Left hindlimb (tissue), 1 donor: ENCODE measurements at regions not wholly inside any gene's neighbourhood (a gene's known extent, or its start where the extent isn't known, plus 50 kb on each side); places are given as distances from the start of the nearest gene placed in this dataset.
A peak's percentile ranks its signal among the peaks of the same experiment; 100 is the strongest.

Source experiments
- DNase-seq: peaks from one replicate; pipeline ENCODE4 v3.0.0-alpha.2; 2018

DNA sequence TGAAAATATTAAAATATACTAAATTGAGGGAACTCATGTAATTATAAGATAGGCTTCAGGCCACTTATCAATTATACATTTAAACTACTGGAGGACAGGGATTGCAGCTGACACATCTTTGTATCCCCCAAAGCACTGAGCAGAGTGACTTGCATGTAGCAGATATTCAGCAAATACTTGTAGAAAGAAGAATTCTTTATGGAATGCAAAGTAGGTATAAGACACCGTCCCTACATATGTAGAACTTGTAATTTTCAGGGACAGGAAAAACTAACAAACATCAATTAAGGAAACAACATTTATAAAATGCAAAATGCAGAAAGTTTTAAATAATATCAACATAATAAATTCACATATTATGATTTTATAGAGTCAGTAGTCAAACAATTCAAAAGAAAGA, 719.2 kb downstream of the OLFM4 start:
- no peak for DNase-seq

- DNase-seq = no peak
These were observed 720.7 kb downstream of the OLFM4 start for GRCh38 chr13:53749306-53749705.

GRCh38 chr13:53759016-53759415, 730.4 kb downstream of the OLFM4 start:
- no peak for DNase-seq

DNA sequence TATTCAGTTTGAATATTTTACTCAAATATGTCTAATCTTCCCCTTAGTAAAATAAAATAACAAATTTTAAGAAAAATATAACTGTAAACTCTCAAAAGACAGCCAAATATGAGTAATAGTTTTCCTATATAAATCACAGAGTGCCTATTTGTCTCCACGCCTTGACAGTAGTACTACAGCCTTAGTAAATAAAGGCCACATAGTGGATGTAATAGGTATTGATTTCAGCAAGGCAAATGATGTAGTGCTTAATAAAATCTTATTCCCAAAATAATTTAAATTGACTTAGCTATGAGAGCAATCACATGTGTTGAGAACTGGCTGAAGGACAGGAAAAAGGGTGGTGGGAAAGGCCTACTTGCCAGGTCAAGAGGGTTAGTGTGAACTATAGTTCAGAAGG, 747.2 kb downstream of the OLFM4 start:
- no peak for DNase-seq

DNA sequence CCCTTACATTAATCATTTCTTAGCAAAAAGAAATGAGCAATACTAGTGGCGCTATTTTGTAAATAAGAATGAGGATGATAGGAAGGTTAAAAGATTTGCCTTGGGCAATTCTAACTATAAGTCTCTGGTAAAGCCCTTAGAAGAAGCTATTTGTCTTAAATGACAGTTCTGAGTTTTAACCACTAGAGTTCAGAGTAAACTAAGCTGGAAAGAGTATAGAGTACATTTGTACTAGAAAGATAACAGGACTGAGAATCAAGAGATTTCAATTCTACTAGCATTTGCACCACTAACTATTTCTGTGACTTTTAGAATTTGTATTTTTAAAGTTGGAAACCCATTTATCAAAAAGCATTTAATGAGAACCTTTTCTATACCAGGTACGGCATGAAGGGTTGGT, 750.3 kb downstream of the OLFM4 start:
- DNase-seq = no peak

DNA sequence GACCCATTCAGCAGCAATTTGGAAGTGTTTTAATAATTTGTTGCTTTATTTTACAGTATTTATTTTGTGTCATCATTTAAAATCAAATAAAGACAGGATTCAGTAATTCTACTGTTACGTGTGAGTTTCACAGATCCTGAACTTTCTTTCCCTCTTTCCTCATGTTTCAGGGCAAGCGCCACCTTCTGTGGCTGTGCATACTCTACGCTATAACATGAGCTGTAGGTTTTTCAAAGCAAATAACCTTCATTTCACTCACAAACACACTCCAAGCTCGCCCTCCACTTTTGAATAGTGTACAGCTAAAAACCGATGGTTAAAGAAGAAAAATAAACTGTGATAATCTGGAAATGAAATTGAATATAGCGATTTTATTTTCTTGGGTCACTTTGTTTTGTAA, 753.3 kb downstream of the OLFM4 start:
- no peak for DNase-seq

DNA sequence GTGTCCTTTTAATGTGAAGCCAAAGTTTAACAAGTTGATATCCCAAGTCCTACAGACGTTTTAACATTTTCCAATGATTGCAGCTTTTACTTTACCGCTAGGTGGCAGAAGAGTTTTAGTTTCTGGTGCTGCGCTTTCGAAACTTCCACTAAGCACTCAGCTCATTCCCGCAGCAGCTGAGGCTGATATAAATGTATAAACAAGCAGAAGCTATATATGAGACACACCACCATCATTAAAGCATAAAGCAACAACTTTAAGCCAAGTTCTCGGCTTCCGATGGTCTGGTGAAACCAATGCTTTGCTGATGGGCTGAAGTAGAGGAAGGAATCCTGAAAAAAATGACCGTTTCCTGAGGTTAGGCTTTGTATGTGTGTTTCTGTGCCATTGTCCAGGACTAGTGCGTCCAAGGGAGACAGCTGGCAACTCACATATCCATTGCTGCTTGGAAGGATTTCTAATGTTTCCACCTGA, 753.9 kb downstream of the OLFM4 start:
- DNase-seq = peak; percentile 53

GRCh38 chr13:53783471-53783870, 754.9 kb downstream of the OLFM4 start:
- no peak for DNase-seq

DNA sequence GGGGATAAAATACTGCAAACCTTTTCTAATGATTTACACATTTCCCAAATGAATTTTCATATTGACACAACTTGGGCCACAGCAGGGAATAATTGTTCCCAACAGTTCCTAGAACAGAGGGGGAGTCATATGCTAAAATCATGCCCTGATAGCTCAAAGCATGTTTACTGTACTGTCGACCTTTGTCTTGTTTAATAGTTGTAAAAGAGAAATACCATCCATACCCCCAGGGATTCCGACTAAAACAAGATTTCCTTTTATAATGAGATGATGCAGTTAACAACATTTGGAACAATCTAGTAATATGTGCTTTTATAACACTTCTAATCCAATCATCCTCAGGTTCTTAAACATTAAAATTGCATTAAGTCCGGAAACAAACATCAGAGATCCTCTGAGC, 759.7 kb downstream of the OLFM4 start:
- no peak for DNase-seq

DNA sequence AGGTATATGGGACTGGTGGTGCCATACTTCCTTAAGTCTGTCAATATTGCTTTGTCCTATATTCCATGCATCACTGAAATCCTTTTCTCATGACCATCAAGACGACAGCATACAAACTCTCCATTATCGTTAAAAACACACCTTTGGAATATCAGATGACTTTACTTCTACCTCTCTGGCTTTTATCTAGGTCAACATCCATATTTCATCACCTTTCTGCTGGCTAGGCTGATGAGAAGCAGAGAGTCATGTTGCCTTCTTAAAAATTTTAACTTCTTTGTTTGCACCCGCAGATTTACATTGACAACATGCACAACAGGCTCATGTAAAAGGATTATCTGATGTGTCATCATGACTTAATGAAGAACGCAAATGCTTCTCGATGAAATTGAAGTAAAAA, 771.4 kb downstream of the OLFM4 start:
- DNase-seq = no peak

GRCh38 chr13:53807251-53807834, 778.7 kb downstream of the OLFM4 start:
- DNase-seq = no peak

- no peak for DNase-seq
These were observed 793.0 kb downstream of the OLFM4 start for GRCh38 chr13:53821632-53822031.

- DNase-seq = no peak
These were observed 793.5 kb downstream of the OLFM4 start for GRCh38 chr13:53822136-53822535.

GRCh38 chr13:53839461-53839860, 810.8 kb downstream of the OLFM4 start:
- no peak for DNase-seq

DNA sequence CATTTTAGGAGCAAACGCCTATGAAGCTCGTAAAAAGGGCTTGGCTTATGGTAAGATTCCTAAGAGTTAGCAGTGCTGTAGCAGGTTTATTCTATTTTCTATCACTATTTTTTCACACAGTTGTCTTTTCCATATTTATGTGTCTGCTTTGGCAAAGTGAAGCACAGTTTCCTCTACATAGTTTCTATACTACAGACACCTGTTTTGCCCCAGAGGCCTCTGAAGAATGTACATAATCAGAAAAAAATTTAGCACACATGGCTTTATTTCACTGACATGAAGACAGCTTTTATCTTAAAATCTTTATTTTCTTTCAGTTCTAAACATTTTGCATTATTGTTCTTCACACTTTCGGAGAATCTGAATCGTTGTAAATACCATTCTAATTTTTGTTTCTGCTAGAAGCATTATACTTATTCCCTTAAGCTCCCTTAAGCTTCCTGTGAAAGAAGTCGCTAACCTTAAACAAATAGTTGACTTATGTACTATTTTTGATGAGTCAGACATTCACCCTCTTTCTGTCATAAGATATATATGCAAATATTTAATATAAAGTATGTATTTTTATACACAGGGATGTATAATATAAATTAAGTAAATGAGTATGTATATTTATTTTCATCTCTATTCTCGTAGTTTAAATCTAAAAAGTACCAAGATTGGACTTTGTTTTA, 816.0 kb downstream of the OLFM4 start:
- no peak for DNase-seq

DNA sequence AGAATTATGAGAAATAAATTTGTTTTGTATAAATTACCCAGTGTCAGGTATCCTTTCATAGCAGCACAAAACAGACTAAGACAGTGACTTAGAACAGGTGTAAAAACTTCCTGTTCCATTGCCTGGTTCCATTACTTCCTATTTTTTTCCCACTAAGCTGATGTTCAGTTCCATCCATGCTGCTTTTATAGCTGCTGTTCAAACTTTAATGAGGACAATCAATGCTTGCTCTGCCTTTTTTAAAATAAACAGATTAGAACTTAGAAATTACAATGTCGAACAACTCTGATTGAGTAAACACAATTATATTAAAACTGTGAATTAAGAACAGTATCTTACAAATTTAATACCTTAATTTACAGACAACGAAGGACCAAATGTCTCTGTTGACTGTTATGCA, 818.9 kb downstream of the OLFM4 start:
- DNase-seq = no peak

DNA sequence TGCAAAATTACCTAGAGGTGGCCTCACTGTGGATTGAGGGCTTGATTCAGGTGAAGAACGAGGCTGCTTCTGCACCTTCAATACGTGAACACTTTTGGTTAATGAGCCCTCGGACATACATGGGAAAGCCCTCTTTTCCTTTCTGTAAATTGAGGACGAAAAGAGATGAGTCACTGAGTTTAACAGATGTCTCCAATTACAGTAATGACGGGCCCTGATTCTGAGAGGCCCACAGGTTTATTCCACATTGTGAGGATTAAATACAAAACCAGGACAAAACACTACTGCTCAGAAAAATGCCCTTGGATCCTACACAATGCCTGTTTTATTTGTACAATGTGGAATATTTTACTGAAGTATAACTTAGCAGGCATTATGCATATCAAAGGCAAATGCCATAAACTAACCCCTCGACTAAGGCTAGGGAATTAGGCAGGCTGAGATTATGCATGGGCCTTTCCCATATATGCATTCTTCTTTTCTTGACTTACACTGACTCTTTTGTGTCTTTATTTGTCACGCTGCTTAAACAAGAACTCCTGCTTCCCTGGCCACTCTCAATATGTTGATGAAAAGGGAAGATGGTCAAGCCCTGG, 819.9 kb downstream of the OLFM4 start:
- no peak for DNase-seq

- no peak for DNase-seq
These were observed 825.7 kb downstream of the OLFM4 start for GRCh38 chr13:53854321-53854720.

DNA sequence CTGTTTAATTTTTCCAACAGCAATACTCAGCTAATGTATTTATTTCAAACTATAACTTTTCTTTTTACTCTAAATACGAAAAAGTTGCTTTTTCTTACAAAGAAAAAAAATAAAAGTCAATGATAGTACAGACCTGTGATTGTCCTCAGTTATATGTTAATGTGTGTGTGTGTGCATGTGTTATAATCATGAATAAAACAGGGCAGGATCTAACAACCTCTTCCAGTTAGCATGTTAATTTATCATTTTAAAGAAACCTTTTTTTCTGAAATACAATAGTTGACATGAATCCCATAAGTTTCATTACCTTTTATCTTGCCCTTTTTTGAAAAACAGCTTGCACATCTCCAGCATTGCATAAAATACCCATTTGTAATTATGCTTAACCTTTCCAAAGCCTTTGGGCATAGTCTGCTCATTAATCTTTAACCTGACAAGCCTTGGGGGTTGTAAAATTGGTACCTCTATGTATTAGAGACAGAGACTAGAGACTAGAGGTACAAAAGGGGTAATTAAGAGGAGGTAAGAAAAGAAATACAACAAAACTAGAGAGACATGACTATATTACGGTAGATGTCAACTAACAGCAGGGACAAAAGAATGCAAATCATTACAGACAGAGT, 828.1 kb downstream of the OLFM4 start:
- DNase-seq = no peak

- DNase-seq = no peak
These were observed 834.9 kb downstream of the OLFM4 start for GRCh38 chr13:53863520-53863919.

DNA sequence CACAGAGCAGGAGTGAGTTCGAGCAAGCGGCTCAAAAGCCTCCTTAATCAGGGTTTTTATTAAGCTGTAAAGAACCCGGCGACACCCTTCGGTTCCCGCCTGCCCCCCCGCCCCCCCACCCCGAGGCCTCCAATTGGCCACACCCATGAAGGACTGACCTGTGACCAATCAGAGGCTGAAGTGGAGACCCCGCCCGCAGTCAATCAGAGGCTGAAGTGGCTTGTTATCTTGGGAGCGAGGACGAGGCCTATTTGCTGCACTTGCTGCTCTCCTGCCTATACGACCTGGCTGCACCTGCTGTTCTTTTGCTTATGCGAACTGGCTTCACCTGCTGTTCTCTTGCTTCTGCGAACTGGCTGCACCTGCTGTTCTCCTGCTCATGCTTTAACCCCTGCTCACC, 844.9 kb downstream of the OLFM4 start:
- no peak for DNase-seq

GRCh38 chr13:53878861-53879260, 850.2 kb downstream of the OLFM4 start:
- DNase-seq = no peak

- DNase-seq = no peak
These were observed 857.4 kb downstream of the OLFM4 start for GRCh38 chr13:53885997-53886396.

- DNase-seq = no peak
These were observed 862.1 kb downstream of the OLFM4 start for GRCh38 chr13:53890696-53891095.
